Stimulated activated CD8-positive, alpha-beta memory T cell treated with anti-CD3 and anti-CD28 coated beads, Interleukin-15, amount 100 ng/mL, for 24 hours (primary cell): ENCODE measurements at regions not wholly inside any gene's neighbourhood (a gene's known extent, or its start where the extent isn't known, plus 50 kb on each side); places are given as distances from the start of the nearest gene placed in this dataset.
"Not testable (repeated sequence)": the region's sequence is repeated elsewhere in the genome, so short reads cannot be mapped to it uniquely, and the experiment has no call there.

Experiments
- DNase-seq: peaks from one replicate; pipeline ENCODE4 v3.0.0-alpha.2; 2020; ENCODE audit warnings: low read depth

- DNase-seq = no peak
Measured at GRCh38 chr17:56690441-56691291, 97.2 kb downstream of the NOG start.

DNA sequence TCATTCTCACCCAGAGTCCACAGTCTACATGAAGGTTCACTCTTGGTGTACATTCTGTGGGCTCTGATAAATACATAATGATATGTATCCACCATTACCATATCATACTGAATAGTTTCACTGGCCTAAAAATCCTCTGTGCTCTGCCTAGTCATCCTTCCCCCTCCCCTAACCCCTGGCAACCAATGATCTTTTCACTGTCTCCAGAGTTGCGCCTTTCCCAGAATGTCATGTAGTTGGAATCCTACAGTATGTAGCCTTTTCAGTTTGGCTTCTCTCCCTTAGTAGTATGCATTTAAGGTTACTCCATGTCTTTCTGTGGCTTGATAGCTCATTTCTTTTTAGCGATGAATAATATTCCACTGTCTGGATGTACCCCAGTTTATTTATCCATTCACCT, 101.3 kb downstream of the NOG start:
- no peak for DNase-seq

DNA sequence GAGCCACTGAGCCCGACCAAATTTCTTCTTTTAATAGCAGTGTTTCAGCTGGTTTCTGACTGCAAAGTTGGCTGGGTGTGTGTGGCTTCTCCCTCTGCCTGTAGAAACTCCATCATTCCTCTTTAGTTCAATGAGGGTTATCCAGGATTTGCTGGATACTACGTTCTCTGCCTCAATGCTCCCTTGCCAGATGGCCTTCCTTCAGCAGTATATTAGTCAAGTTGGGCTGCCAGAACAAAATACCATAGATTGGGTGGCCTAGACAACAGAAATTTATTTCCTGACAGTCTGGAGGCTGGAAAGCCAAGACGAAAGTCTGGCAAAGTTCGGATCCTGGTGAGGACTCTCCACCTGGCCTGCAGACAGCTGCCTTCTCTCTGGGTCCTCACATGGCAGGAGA, 103.7 kb downstream of the NOG start:
- no peak for DNase-seq

DNA sequence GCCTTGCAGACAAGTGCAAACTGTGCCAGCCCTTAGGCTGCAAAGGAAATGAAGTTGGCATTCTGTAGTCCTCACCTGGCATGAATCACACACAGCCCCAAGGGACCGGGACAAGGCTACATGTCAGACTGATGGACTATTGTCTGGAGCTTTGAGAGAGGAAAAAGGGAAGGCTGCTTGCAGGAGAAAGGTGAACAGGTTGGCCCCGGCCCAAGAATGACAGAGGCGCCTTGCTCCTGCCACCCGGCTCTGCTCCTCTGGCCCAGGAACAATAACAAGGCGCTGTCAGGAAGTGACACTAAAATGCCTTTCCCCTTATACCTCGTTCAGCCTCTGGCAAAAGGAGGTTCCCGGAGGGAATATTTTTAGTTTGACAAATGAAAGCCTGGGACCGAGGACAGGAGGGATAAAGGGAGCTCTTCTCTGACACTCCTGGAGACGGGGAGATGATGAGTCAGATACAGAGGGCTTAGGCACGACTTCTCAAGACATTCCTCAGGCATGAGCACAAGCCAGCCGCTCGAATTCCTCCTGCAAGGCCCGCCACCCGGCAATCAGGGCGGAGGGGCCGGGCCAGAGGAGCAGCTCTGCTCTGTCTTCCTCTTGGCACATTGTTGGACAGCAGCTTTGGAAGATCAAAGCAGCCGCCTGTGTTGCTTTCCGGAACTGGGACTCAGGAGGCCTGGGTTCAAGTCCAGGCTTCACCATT, 105.8 kb downstream of the NOG start:
- no peak for DNase-seq

- DNase-seq = no peak
Measured at GRCh38 chr17:56700919-56701420, 107.5 kb downstream of the NOG start.

DNA sequence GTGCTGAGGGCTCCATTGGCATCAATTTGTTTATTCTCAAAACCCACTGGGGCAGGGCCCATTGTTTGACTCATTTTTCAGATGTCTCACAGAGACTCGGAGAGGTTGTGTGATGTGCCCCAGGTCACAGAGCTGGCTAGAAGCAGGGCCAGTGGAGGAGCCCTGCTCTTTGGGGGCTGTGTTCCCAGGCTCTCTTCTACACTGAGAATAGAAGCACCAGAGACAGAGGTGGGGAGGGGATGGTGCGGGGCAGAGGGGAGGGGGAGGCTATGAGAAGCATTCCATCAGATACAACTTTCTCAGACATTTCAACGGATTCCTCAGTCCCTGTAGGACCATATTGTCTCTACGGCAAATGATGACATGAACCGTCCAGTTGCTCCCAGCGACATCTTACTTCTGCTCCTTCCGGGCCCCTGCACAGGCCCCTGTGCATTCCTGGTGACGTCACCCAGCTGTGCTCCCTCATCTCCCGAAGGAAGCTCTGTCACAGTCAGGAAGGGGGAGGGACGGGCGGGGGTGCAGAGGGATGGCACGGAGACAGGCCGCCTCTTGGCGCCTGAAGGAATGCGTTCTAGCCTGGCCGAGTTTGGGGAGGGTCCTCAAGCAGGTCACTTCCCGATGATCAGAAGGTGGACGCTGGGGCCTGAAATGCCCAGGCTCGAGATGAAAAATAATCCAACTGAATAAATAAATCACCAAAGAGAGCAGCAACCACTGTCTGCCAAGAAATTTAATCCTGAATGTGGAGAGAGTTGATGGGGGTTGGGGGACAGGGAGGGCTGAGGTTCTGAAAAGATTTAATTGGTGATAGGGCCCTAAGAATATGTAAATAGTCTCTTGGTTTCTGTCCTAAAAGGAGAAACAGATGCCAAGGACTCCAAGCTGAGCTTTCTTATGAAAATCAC, 114.1 kb downstream of the NOG start:
- DNase-seq = no peak

DNA sequence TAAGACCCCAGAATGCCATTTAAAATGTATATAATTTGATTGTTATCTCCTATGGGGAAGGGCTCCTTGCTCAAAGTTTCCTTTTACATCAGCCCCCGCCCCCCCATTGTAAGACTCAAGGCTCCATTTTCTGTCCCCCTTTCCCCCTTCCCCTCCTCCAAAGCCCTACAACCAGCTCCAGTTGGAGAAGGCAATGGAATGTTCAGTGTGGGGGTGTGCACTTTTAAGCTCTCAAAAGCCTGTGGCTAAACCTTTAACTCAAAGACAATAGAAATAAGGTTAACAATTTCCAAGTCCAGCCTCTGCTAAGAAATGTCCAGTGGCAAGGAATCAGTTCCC, 114.7 kb downstream of the NOG start:
- no peak for DNase-seq

DNA sequence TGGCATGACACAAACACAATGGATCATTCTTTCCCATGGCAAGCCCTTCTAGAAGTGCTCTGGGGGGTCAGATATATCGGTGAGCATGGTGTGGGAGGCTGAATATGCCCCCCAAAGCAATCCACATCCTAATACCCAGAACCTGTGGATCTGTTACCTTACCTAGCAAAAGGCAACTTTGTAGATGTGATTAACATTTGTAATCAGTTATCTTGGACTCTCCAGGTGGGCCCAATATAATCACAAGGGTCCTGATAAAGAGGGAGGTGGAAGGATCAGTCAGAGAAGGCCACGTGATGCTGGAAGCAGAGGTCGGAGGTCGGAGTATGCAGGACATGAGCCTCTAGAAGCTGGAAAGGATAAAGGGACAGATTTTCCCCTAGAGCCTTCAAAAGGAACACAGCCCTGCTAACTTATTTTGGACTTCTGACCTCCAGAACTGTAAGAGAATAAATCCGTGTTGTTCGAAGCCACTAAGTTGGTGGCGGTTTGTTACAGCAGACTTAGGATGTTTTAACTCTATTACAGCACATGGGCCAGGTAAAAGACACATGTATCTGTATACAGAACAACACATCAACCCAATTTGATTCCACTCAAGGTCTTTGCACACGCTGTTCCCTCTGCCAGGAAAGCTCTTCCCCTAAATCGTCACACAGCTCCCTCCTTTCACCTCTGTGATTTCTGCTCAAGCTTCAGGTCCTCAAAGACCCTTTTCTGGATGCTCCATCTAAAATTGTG, 115.3 kb downstream of the NOG start:
- no peak for DNase-seq

DNA sequence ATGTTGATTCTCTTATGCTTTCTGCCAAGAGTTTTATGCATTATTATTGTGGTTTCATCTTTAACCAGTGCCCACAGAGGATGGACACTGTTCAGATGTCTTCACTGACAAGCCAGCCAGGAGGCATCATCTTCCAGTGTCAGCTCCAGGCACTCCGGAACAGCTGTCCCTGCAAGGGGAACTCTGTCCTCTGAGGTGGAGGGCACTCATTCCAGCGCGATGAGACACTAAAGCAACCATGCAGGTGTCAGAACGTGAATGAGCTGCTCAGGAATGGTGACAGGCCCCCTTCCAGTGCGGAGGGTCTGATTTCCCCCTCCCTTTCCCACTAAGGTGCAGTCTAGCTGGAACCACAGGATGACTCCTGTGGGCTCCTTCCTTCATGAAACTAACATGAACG, 117.5 kb downstream of the NOG start:
- no peak for DNase-seq

GRCh38 chr17:56715613-56716357, 117.9 kb downstream of the C17orf67 start:
- DNase-seq = peak; percentile 29

- DNase-seq = no peak
Measured at GRCh38 chr17:56717471-56717870, 116.2 kb downstream of the C17orf67 start.

GRCh38 chr17:56718515-56718914, 115.2 kb downstream of the C17orf67 start:
- DNase-seq = no peak

DNA sequence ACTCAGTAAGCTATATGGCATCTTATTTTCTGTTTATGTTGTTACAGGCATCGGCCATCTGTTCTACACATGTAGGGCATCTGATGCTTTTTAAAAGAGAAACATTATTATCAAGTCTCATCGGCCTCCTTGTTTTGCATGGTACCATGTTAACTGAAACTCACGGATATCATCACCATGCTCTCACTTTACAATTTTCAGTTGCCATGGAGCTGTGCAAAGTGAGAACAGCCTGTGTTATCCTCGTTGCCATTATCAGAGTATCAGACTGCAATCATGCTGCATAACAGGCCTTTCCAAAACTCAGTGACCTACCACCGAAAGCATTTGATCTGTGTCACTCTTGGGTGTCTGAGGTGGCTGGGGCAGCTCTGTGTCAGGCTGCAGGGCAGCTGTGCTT, 110.3 kb downstream of the C17orf67 start:
- no peak for DNase-seq

DNA sequence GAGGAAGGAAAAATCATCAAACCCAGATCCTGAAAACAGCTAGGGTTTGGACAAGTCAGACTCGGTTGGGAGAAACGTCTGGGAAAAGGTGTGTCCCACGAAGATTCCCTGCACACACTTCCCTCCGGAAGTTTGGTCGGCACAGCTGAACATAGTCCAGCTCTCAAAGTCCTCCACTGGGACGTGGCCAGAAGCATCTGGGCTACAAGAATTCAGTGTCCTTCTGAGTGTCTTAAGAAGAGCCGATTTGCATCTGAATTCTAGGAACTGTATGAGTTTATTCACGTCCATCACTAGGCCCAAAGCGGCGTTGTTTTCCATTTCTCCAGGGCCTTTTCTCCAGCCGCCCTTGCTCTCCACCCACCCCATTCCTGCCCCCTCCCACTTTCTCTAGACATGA, 109.1 kb downstream of the C17orf67 start:
- DNase-seq = no peak

DNA sequence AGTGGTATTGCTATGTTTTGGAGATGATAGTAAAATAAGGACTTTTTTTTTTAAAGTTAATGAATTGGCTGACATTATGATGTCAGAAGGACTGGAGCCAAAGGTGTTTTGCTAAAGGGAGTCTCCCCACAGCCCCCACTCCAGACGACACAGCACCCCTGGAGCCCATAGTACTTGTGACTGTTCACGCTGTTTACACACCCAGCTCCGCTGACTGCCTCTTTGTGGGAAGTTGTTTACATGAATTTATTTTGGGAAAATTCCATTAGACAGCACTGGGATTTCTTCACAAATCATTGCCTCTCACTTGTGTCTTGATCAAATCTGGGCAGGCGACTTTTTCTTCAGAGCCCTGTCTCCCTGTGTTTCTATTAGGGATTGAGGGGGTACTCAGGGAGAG, 108.6 kb downstream of the C17orf67 start:
- no peak for DNase-seq

- no peak for DNase-seq
Measured at GRCh38 chr17:56727876-56728617, 105.7 kb downstream of the C17orf67 start.

- DNase-seq = not testable (repeated sequence)
Measured at GRCh38 chr17:56731096-56731495, 102.6 kb downstream of the C17orf67 start.

- DNase-seq = no peak
Measured at GRCh38 chr17:56733833-56734232, 99.9 kb downstream of the C17orf67 start.

- DNase-seq = no peak
Measured at GRCh38 chr17:56735842-56736241, 97.9 kb downstream of the C17orf67 start.
